ENCODE measurements at regions not wholly inside any gene's neighbourhood (a gene's known extent, or its start where the extent isn't known, plus 50 kb on each side); places are given as distances from the start of the nearest gene placed in this dataset.

DNA sequence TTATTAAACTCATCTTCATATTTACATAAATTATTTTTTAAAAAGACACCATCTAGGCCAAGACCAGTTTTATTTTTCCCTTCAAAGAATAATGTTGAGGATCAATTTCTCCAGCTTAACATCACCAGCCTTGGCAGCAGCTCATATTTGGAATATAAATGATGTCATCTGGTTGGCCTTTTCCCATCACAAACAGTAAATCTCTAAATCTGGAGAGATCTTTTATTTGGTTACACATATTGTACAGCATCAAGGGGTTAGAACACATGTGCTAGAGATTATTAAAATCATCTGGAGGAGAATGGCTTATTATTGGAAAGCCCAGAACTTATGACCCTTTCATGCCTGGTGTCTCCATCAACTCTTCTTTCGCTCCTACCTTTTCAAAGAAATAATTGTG lies 508.8 kb downstream of the PLPP3 start:
- Mint-ChIP-seq H3K4me3 (no peak overlapping the region), H3K27me3 (no peaks in the 10 kb centered on the region), H3K27ac (no peak overlapping the region), H3K9me3 (peaks cover 0 to 7% of the 10 kb centered on the region in 2 donors), H3K4me1 (no peaks in the 10 kb centered on the region)
- DNase-seq (no peak), ATAC-seq (no peak)

GRCh38 chr1:56069824-56070223 lies 509.5 kb downstream of the PLPP3 start:
- Mint-ChIP-seq H3K27me3 (no peaks in the 10 kb centered on the region), H3K27ac (no peak overlapping the region), H3K9me3 (peaks cover 0 to 7% of the 10 kb centered on the region in 2 donors), H3K4me1 (no peaks in the 10 kb centered on the region), H3K4me3 (no peak overlapping the region)
- DNase-seq (no peak), ATAC-seq (no peak)

GRCh38 chr1:56068908-56069307 lies 510.5 kb downstream of the PLPP3 start:
- Mint-ChIP-seq H3K27me3 (no peaks in the 10 kb centered on the region), H3K9me3 (peaks cover 0 to 7% of the 10 kb centered on the region in 2 donors), H3K4me1 (no peaks in the 10 kb centered on the region), H3K4me3 (no peak overlapping the region), H3K27ac (no peak overlapping the region)
- no peak for DNase-seq
- ATAC-seq, result no peak

DNA sequence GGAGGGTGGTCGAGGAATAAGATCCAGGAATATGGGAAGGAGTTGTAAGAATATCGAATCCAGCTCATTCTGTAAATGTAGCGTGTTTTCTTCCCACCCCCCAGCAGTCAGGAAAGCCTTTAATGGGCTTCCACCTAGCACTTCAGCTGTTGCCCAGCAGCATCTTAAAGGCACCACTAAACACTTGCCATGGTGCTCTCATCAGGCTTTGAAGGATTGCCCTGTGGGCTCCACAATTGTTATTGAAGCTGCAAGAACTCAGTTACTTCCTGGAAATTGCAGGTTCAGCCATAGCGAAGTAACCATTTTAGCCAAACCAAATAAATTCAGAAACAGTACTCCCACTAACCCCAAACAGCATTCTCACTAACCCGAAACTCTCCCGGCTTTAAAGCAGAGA lies 511.2 kb downstream of the PLPP3 start:
- ATAC-seq (no peak), DNase-seq (no peak)
- Mint-ChIP-seq H3K27me3 (no peaks in the 10 kb centered on the region), H3K4me1 (no peaks in the 10 kb centered on the region), H3K9me3 (peaks cover 0 to 7% of the 10 kb centered on the region in 2 donors), H3K27ac (no peak overlapping the region), H3K4me3 (no peak overlapping the region)

- no peak overlapping the region for H3K27ac Mint-ChIP-seq
- ATAC-seq, result no peak
- H3K27me3 Mint-ChIP-seq, result no peaks in the 10 kb centered on the region
- H3K4me1 Mint-ChIP-seq, result no peaks in the 10 kb centered on the region
- peaks cover 5 to 15% of the 10 kb centered on the region in 2 donors for H3K9me3 Mint-ChIP-seq
- no peak overlapping the region for H3K4me3 Mint-ChIP-seq
- no peak for DNase-seq
Measured at GRCh38 chr1:56065729-56066128, 513.6 kb downstream of the PLPP3 start.

DNA sequence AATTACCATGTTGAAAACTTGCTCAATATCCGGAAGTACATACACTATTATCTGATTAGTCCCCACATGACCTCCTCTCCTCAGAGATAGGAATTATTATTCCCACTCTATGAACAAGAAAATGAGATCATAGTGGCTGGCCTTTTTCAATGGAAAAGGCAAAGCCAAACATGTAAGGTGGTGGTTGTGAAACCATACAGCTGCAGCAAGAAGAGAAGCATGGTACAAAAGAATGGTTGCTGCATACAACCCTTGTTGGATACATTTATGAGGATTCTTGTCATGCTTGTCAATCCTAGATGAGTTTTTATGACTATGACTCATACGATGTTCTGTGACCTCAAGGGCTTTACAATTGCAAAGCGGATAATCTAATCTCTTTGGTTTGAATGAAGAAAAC lies 514.7 kb downstream of the PLPP3 start:
- Mint-ChIP-seq H3K27me3 (no peaks in the 10 kb centered on the region), H3K9me3 (peaks cover 5 to 15% of the 10 kb centered on the region in 2 donors), H3K27ac (no peak overlapping the region), H3K4me3 (no peak overlapping the region), H3K4me1 (no peaks in the 10 kb centered on the region)
- ATAC-seq (no peak), DNase-seq (no peak)

DNA sequence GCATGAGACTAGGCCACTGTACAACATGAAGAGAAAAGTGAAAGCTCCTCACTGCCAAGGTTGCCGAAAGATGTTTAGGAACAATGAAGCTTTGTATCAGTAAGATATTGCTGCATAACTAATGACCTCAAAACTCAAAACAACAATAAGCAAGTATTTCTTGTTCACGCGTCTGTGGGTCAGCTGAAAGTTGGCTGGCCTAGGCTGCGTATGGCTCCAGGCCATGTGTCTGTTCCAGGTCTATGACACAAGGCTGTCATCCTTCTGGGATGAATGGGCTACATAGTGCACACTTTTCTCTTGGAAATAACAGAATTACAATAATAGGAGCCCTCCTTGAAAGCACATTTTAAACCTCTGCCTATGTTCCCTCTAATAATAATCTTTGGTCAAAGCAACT lies 515.9 kb downstream of the PLPP3 start:
- Mint-ChIP-seq H3K27ac (no peak overlapping the region), H3K4me1 (no peaks in the 10 kb centered on the region), H3K27me3 (no peaks in the 10 kb centered on the region), H3K9me3 (peaks cover 5 to 8% of the 10 kb centered on the region in 2 donors), H3K4me3 (no peak overlapping the region)
- ATAC-seq (no peak), DNase-seq (no peak)

- DNase-seq, result no peak
- Mint-ChIP-seq H3K27me3 (no peaks in the 10 kb centered on the region), H3K27ac (no peak overlapping the region), H3K9me3 (peaks cover 5 to 8% of the 10 kb centered on the region in 2 donors), H3K4me3 (no peak overlapping the region), H3K4me1 (no peaks in the 10 kb centered on the region)
- no peak for ATAC-seq
Measured at GRCh38 chr1:56062625-56063024, 516.7 kb downstream of the PLPP3 start.

GRCh38 chr1:56061824-56062223 lies 517.5 kb downstream of the PLPP3 start:
- H3K27me3 Mint-ChIP-seq, result no peaks in the 10 kb centered on the region
- H3K9me3 Mint-ChIP-seq, result peaks cover 5 to 8% of the 10 kb centered on the region in 2 donors
- ATAC-seq (no peak), DNase-seq (no peak)
- no peak overlapping the region for H3K27ac Mint-ChIP-seq
- H3K4me3 Mint-ChIP-seq, result no peak overlapping the region
- no peaks in the 10 kb centered on the region for H3K4me1 Mint-ChIP-seq

DNA sequence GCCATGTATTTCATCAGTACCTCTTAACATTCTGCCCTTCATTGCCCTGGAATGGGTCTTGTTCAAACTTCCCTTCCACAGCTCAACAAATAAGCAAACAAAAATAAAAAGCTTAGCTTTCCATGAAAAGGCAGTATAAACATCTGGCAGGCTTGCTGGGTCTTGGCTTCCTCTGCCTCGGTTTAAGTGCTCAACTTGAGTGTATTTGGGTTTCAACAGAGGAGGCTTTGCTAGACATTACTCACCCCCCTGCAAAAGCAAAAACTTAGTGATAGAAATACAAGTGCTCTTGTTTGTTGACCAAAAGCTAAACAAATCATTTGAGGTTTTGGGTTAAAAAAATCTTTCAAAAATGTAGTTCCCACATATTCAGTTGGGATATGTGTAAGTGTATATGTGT lies 518.5 kb downstream of the PLPP3 start:
- H3K4me3 Mint-ChIP-seq, result no peak overlapping the region
- ATAC-seq, result no peak
- H3K4me1 Mint-ChIP-seq, result no peaks in the 10 kb centered on the region

DNA sequence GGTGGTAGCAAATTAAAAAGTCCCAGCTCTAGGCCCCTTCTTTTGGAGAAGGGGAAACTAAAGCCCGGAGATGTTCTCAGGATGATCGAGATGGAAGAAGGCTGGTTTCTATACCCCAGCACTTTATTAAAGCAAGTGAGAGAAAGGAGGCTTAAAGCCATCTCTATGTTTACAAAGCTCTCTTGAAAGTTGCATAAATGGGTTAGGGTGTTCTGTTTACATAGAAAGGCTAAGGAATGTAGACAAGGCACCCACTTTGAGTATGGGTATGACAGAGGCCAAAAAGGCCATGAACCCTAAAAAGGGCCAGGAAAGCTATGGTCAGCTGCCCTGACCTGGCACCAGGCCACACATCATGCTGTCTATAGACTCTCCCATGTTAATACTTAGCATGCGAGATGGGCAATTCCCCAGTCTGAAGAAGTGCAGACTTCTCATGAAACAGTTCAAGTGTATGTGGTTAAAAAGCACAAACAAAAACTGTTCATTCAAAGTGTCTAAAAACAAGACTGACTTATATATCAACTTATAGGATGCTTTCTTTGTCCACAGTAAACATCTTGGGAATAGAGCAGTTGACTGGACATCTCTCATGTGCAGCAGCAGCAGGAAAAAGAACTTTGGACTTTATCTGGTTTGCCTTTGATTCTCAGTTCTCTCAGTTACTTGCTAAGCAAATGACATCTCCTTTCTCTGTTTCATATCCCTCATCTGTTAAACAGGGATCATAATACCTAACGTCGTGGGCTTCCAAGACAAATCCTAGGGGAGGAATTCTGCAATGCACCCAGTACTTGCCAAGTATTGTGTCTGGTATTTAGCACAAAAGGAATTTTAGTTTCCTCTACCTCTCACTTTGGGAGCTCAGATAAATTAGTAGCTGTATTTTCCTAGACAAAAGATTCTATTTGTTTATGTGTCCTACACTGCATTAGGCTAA lies 521.6 kb downstream of the PLPP3 start:
- Mint-ChIP-seq H3K27ac (no peak overlapping the region), H3K4me1 (no peaks in the 10 kb centered on the region), H3K9me3 (peaks cover 5 to 7% of the 10 kb centered on the region in 2 donors), H3K27me3 (no peaks in the 10 kb centered on the region), H3K4me3 (no peak overlapping the region)
- DNase-seq (no peak), ATAC-seq (no peak)

More for the DNA sequence above, 518.5 kb downstream of the PLPP3 start:
- Mint-ChIP-seq H3K9me3 (peaks cover 5 to 8% of the 10 kb centered on the region in 2 donors), H3K27me3 (no peaks in the 10 kb centered on the region), H3K27ac (no peak overlapping the region)
- no peak for DNase-seq

DNA sequence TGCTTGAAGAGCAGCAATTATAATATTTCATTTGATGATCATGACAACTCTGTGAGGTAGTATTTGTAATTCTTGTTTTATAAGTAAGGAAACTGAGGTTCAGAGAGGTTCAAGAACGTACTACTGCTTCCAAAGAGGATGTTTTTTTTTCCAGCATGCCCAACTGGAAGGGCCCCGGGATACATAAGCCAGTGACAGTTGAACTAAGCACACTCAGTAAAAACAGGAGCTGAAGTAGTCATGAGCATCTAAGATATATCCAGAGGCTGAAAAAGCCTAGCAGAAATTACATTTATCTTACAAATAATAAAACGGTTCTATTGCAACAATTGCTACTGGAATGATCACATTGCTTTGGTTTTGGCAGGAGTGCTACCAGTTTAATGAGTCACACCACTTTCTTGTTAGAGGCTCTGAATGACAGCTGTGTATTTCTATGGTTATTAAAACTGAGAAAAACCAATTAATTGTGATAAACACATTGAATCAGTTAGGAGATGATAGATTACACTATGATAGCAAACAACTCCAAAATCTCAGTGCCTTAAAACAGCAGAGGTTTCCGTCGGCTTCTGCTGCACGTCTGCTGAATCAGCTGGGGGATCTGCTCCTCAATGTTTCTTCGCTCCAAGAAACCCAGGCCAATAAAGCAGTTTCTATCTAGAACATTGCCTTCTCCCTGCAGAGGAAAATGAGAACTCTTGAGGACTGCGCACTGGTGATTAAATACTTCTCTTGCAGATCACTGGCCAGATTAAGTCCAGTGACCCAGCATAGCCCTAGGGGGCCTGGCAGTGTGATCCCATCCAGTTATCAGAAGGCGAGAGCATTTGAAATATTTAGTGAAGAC lies 522.7 kb downstream of the PLPP3 start:
- H3K4me3 Mint-ChIP-seq, result no peak overlapping the region
- no peaks in the 10 kb centered on the region for H3K9me3 Mint-ChIP-seq
- H3K27me3 Mint-ChIP-seq, result no peaks in the 10 kb centered on the region
- H3K4me1 Mint-ChIP-seq, result no peaks in the 10 kb centered on the region
- DNase-seq (no peak), ATAC-seq (no peak)
- H3K27ac Mint-ChIP-seq, result no peak overlapping the region

DNA sequence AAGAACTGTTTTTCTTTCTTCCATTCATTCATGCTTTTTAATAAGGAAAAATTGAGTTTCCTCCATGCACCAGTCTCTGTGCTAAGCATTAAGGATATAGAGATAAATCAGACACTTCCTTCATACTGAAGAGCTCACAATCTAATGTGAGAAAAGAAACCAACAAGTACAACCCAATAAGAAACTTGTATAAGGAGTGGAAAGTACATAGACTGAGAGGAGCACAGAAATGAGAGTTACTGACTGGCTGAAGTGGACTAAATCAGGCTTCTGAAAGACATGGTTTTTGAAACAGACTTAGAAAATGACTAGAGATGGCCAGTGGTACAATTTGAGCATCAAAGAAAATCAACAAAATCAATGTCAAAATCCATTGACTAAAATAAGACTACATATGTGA lies 524.4 kb downstream of the PLPP3 start:
- H3K9me3 Mint-ChIP-seq, result no peaks in the 10 kb centered on the region
- no peak overlapping the region for H3K4me3 Mint-ChIP-seq
- H3K27ac Mint-ChIP-seq, result no peak overlapping the region
- no peaks in the 10 kb centered on the region for H3K27me3 Mint-ChIP-seq
- H3K4me1 Mint-ChIP-seq, result no peaks in the 10 kb centered on the region
- ATAC-seq (no peak), DNase-seq (no peak)

- Mint-ChIP-seq H3K4me1 (no peaks in the 10 kb centered on the region), H3K27ac (no peak overlapping the region), H3K9me3 (no peaks in the 10 kb centered on the region), H3K4me3 (no peak overlapping the region), H3K27me3 (no peaks in the 10 kb centered on the region)
- DNase-seq, result no peak
- no peak for ATAC-seq
Measured at GRCh38 chr1:56052041-56052440, 527.3 kb downstream of the PLPP3 start.

DNA sequence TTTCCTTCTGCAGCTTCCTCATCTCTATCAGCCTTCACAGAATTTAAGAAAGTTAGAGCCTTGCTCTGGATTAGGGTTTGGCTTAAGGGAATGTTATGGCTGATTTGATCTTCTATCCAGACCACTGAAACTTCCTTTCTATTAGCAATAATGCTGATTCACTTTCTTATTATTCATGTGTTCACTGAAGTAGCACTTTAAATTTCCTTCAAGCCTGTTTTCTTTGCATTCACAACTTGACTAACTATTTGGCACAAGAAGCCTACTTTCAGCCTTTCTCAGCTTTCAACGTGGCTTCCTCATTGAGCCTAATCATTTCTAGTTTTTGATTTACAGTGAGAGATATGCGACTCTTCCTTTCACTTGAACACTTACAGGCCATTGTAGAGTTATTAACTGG lies 528.5 kb downstream of the PLPP3 start:
- DNase-seq (no peak), ATAC-seq (no peak)
- no peak overlapping the region for H3K4me3 Mint-ChIP-seq
- no peaks in the 10 kb centered on the region for H3K27me3 Mint-ChIP-seq
- peak overlapping the region in 1 of 2 donors; percentile 69 for H3K27ac Mint-ChIP-seq
- H3K9me3 Mint-ChIP-seq, result no peaks in the 10 kb centered on the region
- no peaks in the 10 kb centered on the region for H3K4me1 Mint-ChIP-seq

GRCh38 chr1:56045477-56045876 lies 533.9 kb downstream of the PLPP3 start:
- no peak for DNase-seq
- Mint-ChIP-seq H3K4me1 (no peaks in the 10 kb centered on the region), H3K9me3 (no peaks in the 10 kb centered on the region), H3K27me3 (no peaks in the 10 kb centered on the region), H3K27ac (no peak overlapping the region), H3K4me3 (no peak overlapping the region)
- no peak for ATAC-seq
